ENCODE measurements at regions not wholly inside any gene's neighbourhood (a gene's known extent, or its start where the extent isn't known, plus 50 kb on each side); places are given as distances from the start of the nearest gene placed in this dataset.

DNA sequence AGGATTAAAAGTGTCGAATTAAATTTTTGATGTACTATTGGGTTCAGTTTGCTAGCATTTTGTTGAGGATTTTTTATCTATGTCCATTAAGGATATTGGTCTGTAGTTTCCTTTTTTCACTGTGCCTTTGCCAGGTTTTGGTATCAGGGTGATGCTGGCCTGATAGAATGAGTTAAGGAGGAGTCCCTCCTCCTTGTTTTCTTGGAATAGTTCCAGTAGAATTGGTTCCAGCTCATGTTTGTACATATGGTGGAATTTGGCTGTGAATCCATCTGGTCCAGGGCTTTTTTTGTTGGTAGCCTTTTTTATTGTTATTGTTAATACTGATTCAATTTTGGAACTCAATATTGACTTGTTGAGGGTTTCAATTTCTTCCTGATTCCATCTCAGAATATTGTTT lies 141.8 kb downstream of the SIM1 start:
- DNase-seq: no peak
- ATAC-seq (ENCODE audit: low read depth): no peak
- no peaks in the 10 kb centered on the region for H3K36me3 Mint-ChIP-seq (ENCODE audit: low read depth)
- intact Hi-C loops (cut with micrococcal nuclease): no loop called here
- ChIA-PET POLR2A (no interaction called here), CTCF (no interaction called here)
- H3K4me1 Mint-ChIP-seq: no peaks in the 10 kb centered on the region
- H3K27ac Mint-ChIP-seq: no peak overlapping the region
- peaks cover 2% of the 10 kb centered on the region for H3K9me3 Mint-ChIP-seq
- TF ChIP-seq, protein P1, sequence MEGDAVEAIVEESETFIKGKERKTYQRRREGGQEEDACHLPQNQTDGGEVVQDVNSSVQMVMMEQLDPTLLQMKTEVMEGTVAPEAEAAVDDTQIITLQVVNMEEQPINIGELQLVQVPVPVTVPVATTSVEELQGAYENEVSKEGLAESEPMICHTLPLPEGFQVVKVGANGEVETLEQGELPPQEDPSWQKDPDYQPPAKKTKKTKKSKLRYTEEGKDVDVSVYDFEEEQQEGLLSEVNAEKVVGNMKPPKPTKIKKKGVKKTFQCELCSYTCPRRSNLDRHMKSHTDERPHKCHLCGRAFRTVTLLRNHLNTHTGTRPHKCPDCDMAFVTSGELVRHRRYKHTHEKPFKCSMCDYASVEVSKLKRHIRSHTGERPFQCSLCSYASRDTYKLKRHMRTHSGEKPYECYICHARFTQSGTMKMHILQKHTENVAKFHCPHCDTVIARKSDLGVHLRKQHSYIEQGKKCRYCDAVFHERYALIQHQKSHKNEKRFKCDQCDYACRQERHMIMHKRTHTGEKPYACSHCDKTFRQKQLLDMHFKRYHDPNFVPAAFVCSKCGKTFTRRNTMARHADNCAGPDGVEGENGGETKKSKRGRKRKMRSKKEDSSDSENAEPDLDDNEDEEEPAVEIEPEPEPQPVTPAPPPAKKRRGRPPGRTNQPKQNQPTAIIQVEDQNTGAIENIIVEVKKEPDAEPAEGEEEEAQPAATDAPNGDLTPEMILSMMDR (IDR thresholded peaks at IDR 0.05): no peak
- no peaks in the 10 kb centered on the region for H3K27me3 Mint-ChIP-seq
- no peak overlapping the region for H3K4me3 Mint-ChIP-seq

DNA sequence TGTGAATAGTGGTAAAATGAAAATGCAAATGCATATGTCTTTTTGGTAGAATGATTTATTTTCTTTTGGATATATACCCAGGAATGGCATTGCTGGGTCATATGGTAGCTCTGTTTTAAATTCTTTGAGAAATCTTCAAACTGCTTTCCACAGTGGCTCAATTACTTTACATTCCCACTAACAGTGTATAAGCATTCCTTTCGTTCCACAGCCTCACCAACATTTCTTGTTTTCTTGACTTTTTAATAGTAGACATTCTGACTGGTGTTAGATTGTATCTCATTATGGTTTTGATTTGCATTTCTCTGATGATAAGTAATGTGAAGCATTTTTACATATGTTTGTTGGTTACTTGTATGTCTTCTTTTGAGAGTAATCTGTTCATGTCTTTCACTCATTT lies 144.0 kb downstream of the SIM1 start:
- DNase-seq (no peak), ATAC-seq (ENCODE audit: low read depth) (no peak)
- H3K27ac Mint-ChIP-seq: no peak overlapping the region
- ChIA-PET CTCF (no interaction called here), POLR2A (no interaction called here)
- no peaks in the 10 kb centered on the region for H3K36me3 Mint-ChIP-seq (ENCODE audit: low read depth)
- TF ChIP-seq, protein P1 (IDR thresholded peaks at IDR 0.05): no peak
- no peaks in the 10 kb centered on the region for H3K27me3 Mint-ChIP-seq
- peaks cover 2% of the 10 kb centered on the region for H3K9me3 Mint-ChIP-seq
- intact Hi-C loops (cut with micrococcal nuclease): no loop called here
- no peaks in the 10 kb centered on the region for H3K4me1 Mint-ChIP-seq
- H3K4me3 Mint-ChIP-seq: no peak overlapping the region

DNA sequence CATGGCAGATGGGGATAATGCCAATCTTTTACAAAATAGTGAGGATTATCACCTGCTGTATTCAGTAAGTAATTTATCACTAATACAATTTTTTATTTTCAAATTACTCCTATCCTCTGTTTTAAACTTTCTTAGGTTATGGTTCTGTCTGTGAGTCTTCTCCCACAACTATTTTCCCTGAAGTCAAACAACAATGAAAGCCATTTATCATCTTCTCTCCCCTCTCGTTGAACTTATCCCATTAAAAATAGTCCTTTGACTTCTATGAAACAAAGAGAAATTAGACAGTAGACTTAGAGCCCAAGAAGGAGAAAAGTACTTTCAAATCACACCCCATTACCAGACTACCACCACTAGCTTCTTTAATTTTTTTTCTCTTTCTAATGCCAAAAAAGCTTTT lies 147.7 kb downstream of the SIM1 start:
- intact Hi-C loops (cut with micrococcal nuclease): no loop called here
- ChIA-PET CTCF (no interaction called here), POLR2A (no interaction called here)
- Mint-ChIP-seq H3K27ac (no peak overlapping the region), H3K9me3 (peaks cover 2% of the 10 kb centered on the region), H3K36me3 (ENCODE audit: low read depth) (no peaks in the 10 kb centered on the region), H3K4me1 (no peaks in the 10 kb centered on the region), H3K27me3 (no peaks in the 10 kb centered on the region), H3K4me3 (no peak overlapping the region)
- TF ChIP-seq, protein P1 (IDR thresholded peaks at IDR 0.05): no peak
- ATAC-seq (ENCODE audit: low read depth): no peak
- DNase-seq: no peak

DNA sequence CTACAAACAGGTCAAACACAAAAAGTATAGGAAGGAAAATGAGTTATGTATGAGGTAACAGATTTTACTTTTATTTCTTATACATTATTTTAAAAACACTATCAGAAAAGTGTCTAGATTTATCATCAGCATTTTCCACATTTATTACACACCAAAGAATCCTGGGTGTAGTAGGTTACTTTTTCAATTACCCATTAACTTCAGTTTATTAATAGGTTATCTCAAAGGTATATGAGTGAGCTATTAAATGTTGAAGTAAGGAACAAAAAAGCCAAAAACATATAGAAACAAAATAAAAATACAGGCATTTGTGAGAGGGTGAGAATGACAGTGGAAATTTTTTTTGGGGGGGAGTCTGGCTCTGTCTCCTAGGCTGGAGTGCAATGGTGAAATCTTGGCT lies 150.5 kb downstream of the SIM1 start:
- H3K27ac Mint-ChIP-seq: no peak overlapping the region
- CTCF ChIA-PET: no interaction called here
- DNase-seq (no peak), ATAC-seq (ENCODE audit: low read depth) (no peak)
- no peak overlapping the region for H3K4me3 Mint-ChIP-seq
- intact Hi-C loops (cut with micrococcal nuclease): no loop called here
- no peaks in the 10 kb centered on the region for H3K27me3 Mint-ChIP-seq
- H3K4me1 Mint-ChIP-seq: no peaks in the 10 kb centered on the region
- H3K36me3 Mint-ChIP-seq (ENCODE audit: low read depth): no peaks in the 10 kb centered on the region
- no peaks in the 10 kb centered on the region for H3K9me3 Mint-ChIP-seq
- TF ChIP-seq, protein P1 (IDR thresholded peaks at IDR 0.05): no peak
- POLR2A ChIA-PET: no interaction called here

DNA sequence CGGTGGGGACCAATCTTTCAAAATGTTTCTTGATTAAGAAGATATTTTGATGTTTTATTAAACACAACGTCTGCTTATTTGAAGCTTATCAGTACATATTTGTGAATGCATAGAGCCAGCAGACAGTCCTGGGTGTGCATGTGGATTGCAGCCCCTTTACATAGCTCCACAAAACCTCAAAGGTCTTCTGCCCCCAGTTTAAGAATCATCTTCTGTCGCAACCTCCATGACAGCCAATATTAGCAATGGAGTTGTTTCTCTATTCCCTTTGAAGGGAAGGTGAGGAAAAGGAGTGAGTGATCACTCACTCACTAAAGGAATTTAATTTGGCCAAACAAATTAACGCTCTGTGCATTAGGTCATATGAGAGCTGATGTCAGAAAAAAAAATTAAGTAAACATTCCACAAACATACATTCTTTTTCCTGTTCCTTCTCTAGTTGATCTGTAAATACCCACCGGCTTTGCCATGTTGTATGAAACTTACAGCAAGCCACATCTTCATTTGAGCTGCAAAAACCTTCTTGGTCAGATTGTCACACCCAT lies 152.9 kb downstream of the SIM1 start:
- no peak for DNase-seq
- Mint-ChIP-seq H3K4me3 (no peak overlapping the region), H3K27ac (no peak overlapping the region), H3K9me3 (no peaks in the 10 kb centered on the region), H3K36me3 (ENCODE audit: low read depth) (no peaks in the 10 kb centered on the region), H3K4me1 (no peaks in the 10 kb centered on the region), H3K27me3 (no peaks in the 10 kb centered on the region)
- ChIA-PET CTCF (no interaction called here), POLR2A (no interaction called here)
- no peak for ATAC-seq (ENCODE audit: low read depth)
- intact Hi-C loops (cut with micrococcal nuclease): no loop called here
- TF ChIP-seq, protein P1 (IDR thresholded peaks at IDR 0.05): no peak

All from activated B cell treated with CpG ODN at 0.5 μM for 24 hours (primary cell).